Activated B cell treated with CpG ODN at 0.5 μM for 24 hours (primary cell): ENCODE measurements at regions not wholly inside any gene's neighbourhood (a gene's known extent, or its start where the extent isn't known, plus 50 kb on each side); places are given as distances from the start of the nearest gene placed in this dataset.

Experiments used
- ATAC-seq: fragments of 200-7000 bp; cut with Tn5 transposase; one replicate; pipeline ENCODE4 v1.10.0; 2021; ENCODE audit warnings: low read depth, mild to moderate bottlenecking, moderate library complexity
- CTCF ChIA-PET: fragments of 350-600 bp; sonication (Branson Sonifier 250); formaldehyde crosslinking; loops from one replicate; lab custom pipeline; 2021; ENCODE audit warnings: antibody characterized with exemption; lab: Charles Lee
- POLR2A ChIA-PET: fragments of 350-600 bp; sonication (Branson Sonifier 250); formaldehyde crosslinking; loops from one replicate; lab custom pipeline; 2021; ENCODE audit warnings: antibody characterized with exemption; lab: Charles Lee
- DNase-seq: peaks from one replicate; pipeline ENCODE4 v3.0.0; 2022
- H3K27ac Mint-ChIP-seq: one replicate; pipeline ENCODE4 v1.8.0; 2020; ENCODE audit warnings: mixed read lengths
- H3K27me3 Mint-ChIP-seq: one replicate; pipeline ENCODE4 v1.8.0; 2021; ENCODE audit warnings: mixed read lengths
- H3K36me3 Mint-ChIP-seq: one replicate; pipeline ENCODE4 v1.8.0; 2021; ENCODE audit warnings: low read depth, mixed read lengths
- H3K4me1 Mint-ChIP-seq: one replicate; pipeline ENCODE4 v1.8.0; 2021; ENCODE audit warnings: mixed read lengths
- H3K4me3 Mint-ChIP-seq: one replicate; pipeline ENCODE4 v1.8.0; 2020; ENCODE audit warnings: mild to moderate bottlenecking, mixed read lengths
- H3K9me3 Mint-ChIP-seq: one replicate; pipeline ENCODE4 v1.8.0; 2020; ENCODE audit warnings: mixed read lengths
- CTCF ChIP-seq: fragments of 200-600 bp; IDR thresholded peaks from one replicate; pipeline ENCODE4 v1.8.0; 2022; ENCODE audit warnings: antibody characterized with exemption, mild to moderate bottlenecking
- intact Hi-C: fragments of 100-400 bp; cut with micrococcal nuclease; formaldehyde crosslinking; loops from one replicate; pipeline ENCODE4 v1.15.1; 2024

GRCh38 chr2:441258-442022 is 153.5 kb upstream of the ALKAL2 start:
- H3K4me3 Mint-ChIP-seq, result peak overlapping the region; percentile 70
- peaks cover 83% of the 10 kb centered on the region for H3K4me1 Mint-ChIP-seq
- POLR2A ChIA-PET, result interaction anchor here (1.0 to 1.7 kb wide), 2 partner anchors 11 to 13 kb away, joined by 5 read pairs; no protein-coding TSS in a partner anchor

GRCh38 chr2:440403-440740 is 152.5 kb upstream of the ALKAL2 start:
- H3K27ac Mint-ChIP-seq, result peak overlapping the region; percentile 69
- intact Hi-C loops, result loop anchor here (2.0 kb wide), 1 partner anchor 14 kb away; no protein-coding TSS in a partner anchor

More at GRCh38 chr2:441258-442022, 153.5 kb upstream of the ALKAL2 start:
- Mint-ChIP-seq H3K9me3 (no peaks in the 10 kb centered on the region), H3K27ac (peak overlapping the region; percentile 80), H3K27me3 (no peaks in the 10 kb centered on the region), H3K36me3 (no peaks in the 10 kb centered on the region)
- intact Hi-C loops, result loop anchor here (2.0 kb wide), 1 partner anchor 13 kb away; no protein-coding TSS in a partner anchor
- no peak for DNase-seq
- ATAC-seq, result peak; percentile 29
- CTCF ChIA-PET, result no interaction called here
- no peak for TF ChIP-seq CTCF

GRCh38 chr2:439556-440402 is 151.9 kb upstream of the ALKAL2 start:
- no peaks in the 10 kb centered on the region for H3K27me3 Mint-ChIP-seq
- ChIA-PET POLR2A (interaction anchor here (0.6 kb wide), 1 partner anchor 9 kb away, joined by 3 read pairs; no protein-coding TSS in a partner anchor), CTCF (no interaction called here)
- TF ChIP-seq CTCF, result no peak
- no peak for ATAC-seq
- no peaks in the 10 kb centered on the region for H3K9me3 Mint-ChIP-seq
- intact Hi-C loops, result loop anchor here (2.0 kb wide), 2 partner anchors 15 to 237 kb away; partner anchors contain the start of gene TMEM18
- peaks cover 71% of the 10 kb centered on the region for H3K4me1 Mint-ChIP-seq
- no peak overlapping the region for H3K27ac Mint-ChIP-seq
- no peak for DNase-seq
- H3K36me3 Mint-ChIP-seq, result no peaks in the 10 kb centered on the region
- H3K4me3 Mint-ChIP-seq, result no peak overlapping the region

More at GRCh38 chr2:440403-440740, 152.5 kb upstream of the ALKAL2 start:
- DNase-seq, result no peak
- no peak for ATAC-seq
- H3K4me3 Mint-ChIP-seq, result no peak overlapping the region
- no peaks in the 10 kb centered on the region for H3K9me3 Mint-ChIP-seq
- ChIA-PET POLR2A (no interaction called here), CTCF (no interaction called here)
- H3K36me3 Mint-ChIP-seq, result no peaks in the 10 kb centered on the region
- peaks cover 75% of the 10 kb centered on the region for H3K4me1 Mint-ChIP-seq
- TF ChIP-seq CTCF, result no peak
- no peaks in the 10 kb centered on the region for H3K27me3 Mint-ChIP-seq

GRCh38 chr2:439077-439476 is 151.2 kb upstream of the ALKAL2 start:
- ChIA-PET POLR2A (no interaction called here), CTCF (no interaction called here)
- Mint-ChIP-seq H3K27ac (peak overlapping the region; percentile 87), H3K4me1 (peaks cover 66% of the 10 kb centered on the region), H3K36me3 (no peaks in the 10 kb centered on the region), H3K4me3 (no peak overlapping the region), H3K27me3 (no peaks in the 10 kb centered on the region), H3K9me3 (no peaks in the 10 kb centered on the region)
- TF ChIP-seq CTCF, result no peak
- intact Hi-C loops, result loop anchor here (2.0 kb wide), 1 partner anchor 238 kb away; the partner anchor contains the start of gene TMEM18
- DNase-seq, result no peak
- ATAC-seq, result no peak
